ENCODE measurements at regions not wholly inside any gene's neighbourhood (a gene's known extent, or its start where the extent isn't known, plus 50 kb on each side); places are given as distances from the start of the nearest gene placed in this dataset.

DNA sequence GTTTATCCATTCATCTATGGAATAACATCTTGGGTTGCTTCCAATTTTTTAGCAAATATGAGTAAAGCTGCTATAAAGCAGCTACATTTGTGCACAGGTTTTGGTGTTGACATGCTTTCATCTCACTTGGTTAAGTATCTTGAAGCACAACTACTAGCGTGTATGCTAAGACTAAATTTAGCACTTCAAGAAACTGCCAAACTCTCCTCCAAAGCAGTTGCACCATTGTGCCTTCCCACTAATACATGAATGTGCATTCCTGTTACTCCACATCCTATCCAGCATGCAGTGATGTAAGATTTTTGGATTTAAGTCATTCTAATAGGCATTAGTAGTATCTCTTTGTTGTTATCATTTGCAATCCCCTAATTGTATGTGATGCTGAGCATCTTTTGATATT, 230.7 kb downstream of the KCNA4 start:
- Histone ChIP-seq H3K9me3 (peaks cover 0 to 5% (median 0%) of the 10 kb centered on the region in 11 donors), H3K4me1 (peaks cover 0 to 18% (median 0%) of the 10 kb centered on the region in 9 donors), H3K4me3 (no peak overlapping the region), H3K27me3 (no peaks in the 10 kb centered on the region), H3K27ac (no peak overlapping the region), H3K36me3 (no peaks in the 10 kb centered on the region)
- WGBS, 2 donors = 28 to 41% methylated on average over 1 of the region's 1 CpG
- intact Hi-C loops (cut with DNase I) = no loop called here
- no peak for DNase-seq
- TF ChIP-seq, protein P1, sequence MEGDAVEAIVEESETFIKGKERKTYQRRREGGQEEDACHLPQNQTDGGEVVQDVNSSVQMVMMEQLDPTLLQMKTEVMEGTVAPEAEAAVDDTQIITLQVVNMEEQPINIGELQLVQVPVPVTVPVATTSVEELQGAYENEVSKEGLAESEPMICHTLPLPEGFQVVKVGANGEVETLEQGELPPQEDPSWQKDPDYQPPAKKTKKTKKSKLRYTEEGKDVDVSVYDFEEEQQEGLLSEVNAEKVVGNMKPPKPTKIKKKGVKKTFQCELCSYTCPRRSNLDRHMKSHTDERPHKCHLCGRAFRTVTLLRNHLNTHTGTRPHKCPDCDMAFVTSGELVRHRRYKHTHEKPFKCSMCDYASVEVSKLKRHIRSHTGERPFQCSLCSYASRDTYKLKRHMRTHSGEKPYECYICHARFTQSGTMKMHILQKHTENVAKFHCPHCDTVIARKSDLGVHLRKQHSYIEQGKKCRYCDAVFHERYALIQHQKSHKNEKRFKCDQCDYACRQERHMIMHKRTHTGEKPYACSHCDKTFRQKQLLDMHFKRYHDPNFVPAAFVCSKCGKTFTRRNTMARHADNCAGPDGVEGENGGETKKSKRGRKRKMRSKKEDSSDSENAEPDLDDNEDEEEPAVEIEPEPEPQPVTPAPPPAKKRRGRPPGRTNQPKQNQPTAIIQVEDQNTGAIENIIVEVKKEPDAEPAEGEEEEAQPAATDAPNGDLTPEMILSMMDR (IDR thresholded peaks at IDR 0.05) = no peak
- peak; percentile 20 to 96 (median 76) for ATAC-seq

DNA sequence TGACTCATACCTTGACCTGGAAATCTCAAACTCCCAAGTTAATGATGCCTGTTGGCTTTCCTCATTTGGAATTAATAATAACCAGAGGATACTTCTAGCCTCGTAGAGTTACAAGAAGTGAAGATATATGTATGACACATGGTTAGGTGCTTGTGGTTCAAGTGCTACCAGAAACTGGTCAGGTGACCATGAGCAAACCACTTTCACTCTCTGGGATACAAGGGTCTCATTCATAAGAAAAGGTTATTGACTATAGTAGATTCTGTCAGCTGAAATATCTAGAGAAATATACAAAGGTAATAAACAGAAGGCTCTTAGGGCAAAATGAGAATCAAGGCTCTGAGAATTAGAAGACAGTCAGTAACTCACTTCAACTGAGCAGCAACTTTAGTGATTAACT, 233.3 kb downstream of the KCNA4 start:
- TF ChIP-seq, protein P1 (IDR thresholded peaks at IDR 0.05) = no peak
- Histone ChIP-seq H3K36me3 (no peaks in the 10 kb centered on the region), H3K27ac (no peak overlapping the region), H3K4me1 (peaks cover 0 to 43% (median 5%) of the 10 kb centered on the region in 9 donors), H3K27me3 (no peaks in the 10 kb centered on the region), H3K4me3 (no peak overlapping the region), H3K9me3 (no peaks in the 10 kb centered on the region)
- WGBS, 2 donors = 21 to 27% methylated on average over 1 of the region's 1 CpG
- ATAC-seq = no peak
- no peak for DNase-seq
- intact Hi-C loops (cut with DNase I) = no loop called here

DNA sequence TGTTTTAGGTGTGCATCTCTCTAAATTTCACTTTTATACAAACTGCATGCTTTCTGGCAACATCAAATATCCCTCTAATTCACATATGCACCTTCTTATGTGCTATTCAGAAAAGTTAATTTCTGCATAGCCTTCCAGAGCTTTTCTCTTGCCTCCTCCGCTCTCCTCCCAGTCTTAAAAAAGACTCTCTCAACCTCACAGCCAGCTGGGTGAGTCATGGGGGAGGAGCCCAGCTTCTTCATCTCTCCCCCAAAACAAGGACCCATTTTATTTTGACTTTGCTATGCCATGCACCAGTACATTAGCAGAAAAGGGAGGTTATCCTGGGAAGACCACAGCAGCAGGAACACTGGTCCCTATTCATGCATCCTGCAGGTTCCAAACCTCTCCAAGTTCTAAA, 234.4 kb downstream of the KCNA4 start:
- DNase-seq (no peak), ATAC-seq (peak in 1 of 8 donors; percentile 30)
- intact Hi-C loops (cut with DNase I) = no loop called here
- TF ChIP-seq, protein P1 (IDR thresholded peaks at IDR 0.05) = no peak
- 68 to 69% methylated on average over 1 of the region's 1 CpG for WGBS, 2 donors
- Histone ChIP-seq H3K27ac (no peak overlapping the region), H3K4me1 (peaks cover 0 to 51% (median 5%) of the 10 kb centered on the region in 9 donors), H3K9me3 (no peaks in the 10 kb centered on the region), H3K36me3 (no peaks in the 10 kb centered on the region), H3K27me3 (no peaks in the 10 kb centered on the region), H3K4me3 (no peak overlapping the region)

DNA sequence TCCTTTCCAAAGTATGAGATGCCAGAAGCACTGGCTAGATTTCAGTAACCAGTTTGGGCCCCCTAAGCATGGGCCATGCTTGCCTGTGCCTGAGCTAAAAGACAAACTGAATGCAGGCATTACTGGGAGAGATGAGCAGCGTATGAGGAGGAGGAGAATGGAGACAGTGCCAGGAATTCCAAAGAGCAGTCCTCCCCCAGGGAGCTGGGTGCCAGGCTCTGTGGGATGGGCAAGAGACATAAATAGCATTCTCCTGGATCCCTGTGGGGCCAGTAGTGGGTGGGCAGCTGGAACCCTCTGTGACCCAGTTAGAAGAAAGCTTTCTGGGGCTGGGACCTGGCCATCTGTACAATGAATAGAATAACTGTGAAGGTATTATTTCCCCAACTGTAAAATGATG, 235.6 kb downstream of the KCNA4 start:
- H3K9me3 ChIP-seq = no peaks in the 10 kb centered on the region
- H3K27ac ChIP-seq = peak overlapping the region in 9 of 10 donors; percentile 20 to 79 (median 70)
- intact Hi-C loops (cut with DNase I) = no loop called here
- ATAC-seq = peak; percentile 69 to 95 (median 88)
- WGBS, 2 donors = 18 to 40% methylated on average over 1 of the region's 1 CpG
- TF ChIP-seq, protein P1 (IDR thresholded peaks at IDR 0.05) = no peak
- peak; percentile 30 to 40 for DNase-seq
- H3K4me3 ChIP-seq = peak overlapping the region in 5 of 10 donors; percentile 14 to 29 (median 25)
- H3K4me1 ChIP-seq = peaks cover 0 to 51% (median 5%) of the 10 kb centered on the region in 9 donors
- H3K36me3 ChIP-seq = no peaks in the 10 kb centered on the region
- H3K27me3 ChIP-seq = no peaks in the 10 kb centered on the region
